SU-DHL-6 (cell line): ENCODE measurements at regions not wholly inside any gene's neighbourhood (a gene's known extent, or its start where the extent isn't known, plus 50 kb on each side); places are given as distances from the start of the nearest gene placed in this dataset.

ENCODE experiments used
- CTCF ChIP-seq: fragments of 200-600 bp; sonication (generic); IDR thresholded peaks from one replicate; pipeline ENCODE4 v1.5.1; 2017; ENCODE audit warnings: antibody characterized with exemption, mild to moderate bottlenecking, low read length, moderate library complexity; ENCODE audit not compliant: insufficient read depth, poor library complexity, severe bottlenecking
- EZH2phosphoT487 ChIP-seq: fragments of 200-600 bp; sonication (generic), shearing (Covaris generic); conservative IDR thresholded peaks from 2 replicates; pipeline ENCODE4 v1.6.1; 2018; ENCODE audit warnings: mild to moderate bottlenecking, antibody characterized with exemption, low read length, moderate library complexity, mixed read lengths

GRCh38 chr3:76638006-76638405, 401.9 kb upstream of the ROBO2 start:
- no peak for TF ChIP-seq CTCF
- TF ChIP-seq EZH2phosphoT487 = no peak
